Activated naive CD8-positive, alpha-beta T cell treated with anti-CD3 and anti-CD28 coated beads, Interleukin-2, amount 10 ng/mL, durations not matched to agents 7 days and 5 days (primary cell): ENCODE measurements at regions not wholly inside any gene's neighbourhood (a gene's known extent, or its start where the extent isn't known, plus 50 kb on each side); places are given as distances from the start of the nearest gene placed in this dataset.

Experiments used
- ATAC-seq: fragments of 150-1000 bp; cut with Tn5 transposase; one replicate; pipeline ENCODE4 v1.10.0; 2021; ENCODE audit warnings: low read depth, moderate library complexity
- POLR2A ChIA-PET: fragments of 350-600 bp; sonication (Branson Sonifier 250); formaldehyde crosslinking; loops from one replicate; lab custom pipeline; 2021; ENCODE audit warnings: antibody characterized with exemption; lab: Charles Lee
- DNase-seq: peaks from one replicate; pipeline ENCODE4 v3.0.0; 2021
- H3K27ac Mint-ChIP-seq: one replicate; pipeline ENCODE4 v1.8.0; 2022; ENCODE audit warnings: mild to moderate bottlenecking, mixed read lengths
- H3K27me3 Mint-ChIP-seq: one replicate; pipeline ENCODE4 v1.8.0; 2022; ENCODE audit warnings: mild to moderate bottlenecking, moderate library complexity, mixed read lengths
- H3K36me3 Mint-ChIP-seq: one replicate; pipeline ENCODE4 v1.8.0; 2021; ENCODE audit warnings: mild to moderate bottlenecking, mixed read lengths
- H3K4me1 Mint-ChIP-seq: one replicate; pipeline ENCODE4 v1.8.0; 2021; ENCODE audit warnings: mixed read lengths
- H3K4me3 Mint-ChIP-seq: one replicate; pipeline ENCODE4 v1.8.0; 2022; ENCODE audit warnings: mild to moderate bottlenecking, moderate library complexity, mixed read lengths
- H3K9me3 Mint-ChIP-seq: one replicate; pipeline ENCODE4 v1.8.0; 2021; ENCODE audit warnings: mixed read lengths

- H3K4me3 Mint-ChIP-seq = no peak overlapping the region
Observed at GRCh38 chr5:113824307-113824706, 310.8 kb downstream of the YTHDC2 start.

DNA sequence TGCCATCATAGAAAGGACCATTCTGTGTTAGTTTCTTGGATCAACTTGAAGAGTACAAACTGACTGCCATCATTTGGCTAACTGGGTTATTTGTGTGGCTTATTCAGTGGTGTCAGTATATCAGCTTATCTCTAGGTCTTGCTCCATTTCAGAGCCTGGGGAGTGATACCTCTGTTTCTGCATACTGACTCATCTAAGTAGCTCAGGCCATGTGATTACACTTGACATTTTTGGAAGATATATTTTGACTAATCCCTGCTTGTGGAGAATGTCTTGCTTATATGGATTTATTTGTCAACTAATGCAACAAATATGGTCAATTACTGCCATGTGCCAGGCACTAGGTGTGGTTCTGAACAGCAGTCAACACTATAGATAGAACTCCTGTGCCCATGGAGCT lies 311.7 kb downstream of the YTHDC2 start:
- Mint-ChIP-seq H3K27me3 (no peaks in the 10 kb centered on the region), H3K4me1 (no peaks in the 10 kb centered on the region), H3K4me3 (no peak overlapping the region), H3K27ac (no peak overlapping the region), H3K9me3 (peaks cover 3% of the 10 kb centered on the region), H3K36me3 (no peaks in the 10 kb centered on the region)
- ATAC-seq (no peak), DNase-seq (no peak)
- POLR2A ChIA-PET = no interaction called here

More at GRCh38 chr5:113824307-113824706, 310.8 kb downstream of the YTHDC2 start:
- H3K27me3 Mint-ChIP-seq = no peaks in the 10 kb centered on the region
- POLR2A ChIA-PET = no interaction called here
- DNase-seq (no peak), ATAC-seq (no peak)
- peaks cover 3% of the 10 kb centered on the region for H3K9me3 Mint-ChIP-seq
- no peak overlapping the region for H3K27ac Mint-ChIP-seq
- no peaks in the 10 kb centered on the region for H3K36me3 Mint-ChIP-seq
- no peaks in the 10 kb centered on the region for H3K4me1 Mint-ChIP-seq

DNA sequence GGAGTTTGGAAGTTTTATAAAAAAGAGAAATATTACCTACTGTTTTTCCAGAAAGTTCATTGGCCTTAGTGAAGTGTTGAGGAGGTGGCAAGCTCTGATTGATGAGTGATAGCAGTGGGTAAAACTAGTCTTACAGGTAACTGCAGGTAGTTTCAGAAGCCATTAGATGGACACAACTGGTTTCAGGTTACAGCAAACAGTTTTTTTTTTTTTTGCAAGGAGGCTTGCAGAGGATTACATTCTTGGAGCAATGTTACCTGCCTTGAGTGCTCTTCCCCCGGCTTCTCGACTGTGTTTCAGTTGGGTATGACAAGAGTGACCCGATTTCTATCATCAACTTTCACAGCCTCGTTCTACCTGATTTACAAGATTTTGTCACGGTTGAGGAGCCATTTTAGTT lies 333.4 kb downstream of the YTHDC2 start:
- H3K27ac Mint-ChIP-seq = no peak overlapping the region
- H3K27me3 Mint-ChIP-seq = no peaks in the 10 kb centered on the region
- ATAC-seq (no peak), DNase-seq (no peak)
- no peak overlapping the region for H3K4me3 Mint-ChIP-seq
- no peaks in the 10 kb centered on the region for H3K36me3 Mint-ChIP-seq
- peaks cover 4% of the 10 kb centered on the region for H3K9me3 Mint-ChIP-seq
- POLR2A ChIA-PET = no interaction called here
- no peaks in the 10 kb centered on the region for H3K4me1 Mint-ChIP-seq

DNA sequence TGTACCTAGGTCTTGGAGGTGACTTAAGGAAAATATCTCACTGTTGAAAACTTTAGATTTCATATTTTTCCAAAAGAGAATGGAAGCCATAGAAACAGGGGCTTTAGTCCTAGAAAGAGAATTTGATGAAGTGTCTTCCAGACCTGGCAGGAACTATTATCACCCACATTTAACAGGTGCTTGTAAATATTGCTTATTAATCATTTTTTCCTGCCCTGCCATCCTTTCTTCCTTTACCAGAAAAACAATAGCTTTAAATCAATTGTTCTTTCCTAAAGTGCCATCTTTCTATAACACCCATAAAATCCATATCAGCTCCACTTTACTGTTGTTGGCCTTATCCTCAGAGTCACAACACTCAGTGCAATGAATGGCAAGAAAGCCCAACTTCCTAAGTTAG lies 350.9 kb downstream of the YTHDC2 start:
- POLR2A ChIA-PET = interaction anchor here (0.5 kb wide), 1 partner anchor 405 kb away, joined by 3 read pairs; no protein-coding TSS in a partner anchor
- Mint-ChIP-seq H3K36me3 (no peaks in the 10 kb centered on the region), H3K27ac (no peak overlapping the region), H3K4me3 (no peak overlapping the region), H3K9me3 (peaks cover 1% of the 10 kb centered on the region), H3K4me1 (no peaks in the 10 kb centered on the region), H3K27me3 (no peaks in the 10 kb centered on the region)
- DNase-seq = no peak
- no peak for ATAC-seq

DNA sequence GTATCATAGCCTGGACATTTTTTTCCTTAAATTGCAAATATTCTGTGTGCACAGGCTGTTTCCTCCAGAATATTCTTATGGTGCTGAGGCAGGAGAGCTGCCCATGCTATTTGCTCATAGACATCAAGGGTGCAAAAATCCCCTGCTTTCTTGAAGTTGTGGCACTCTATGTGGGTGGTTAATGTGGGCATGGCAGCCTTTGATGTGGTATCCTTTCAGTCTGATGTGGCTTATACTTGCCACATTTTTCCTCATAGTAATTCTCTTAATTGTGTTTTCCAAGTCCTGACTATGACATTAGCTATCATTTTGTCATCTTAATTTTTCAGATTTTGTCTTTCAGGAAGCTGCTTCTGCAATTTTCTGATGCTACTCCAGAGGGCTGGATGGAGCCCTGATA lies 353.3 kb downstream of the YTHDC2 start:
- no peaks in the 10 kb centered on the region for H3K27me3 Mint-ChIP-seq
- H3K27ac Mint-ChIP-seq = no peak overlapping the region
- no peak overlapping the region for H3K4me3 Mint-ChIP-seq
- POLR2A ChIA-PET = no interaction called here
- DNase-seq (no peak), ATAC-seq (no peak)
- no peaks in the 10 kb centered on the region for H3K4me1 Mint-ChIP-seq
- H3K36me3 Mint-ChIP-seq = no peaks in the 10 kb centered on the region
- peaks cover 1% of the 10 kb centered on the region for H3K9me3 Mint-ChIP-seq

- no peak for ATAC-seq
- peaks cover 1% of the 10 kb centered on the region for H3K9me3 Mint-ChIP-seq
- H3K27ac Mint-ChIP-seq = no peak overlapping the region
- no peak for DNase-seq
- H3K4me1 Mint-ChIP-seq = no peaks in the 10 kb centered on the region
- no peaks in the 10 kb centered on the region for H3K36me3 Mint-ChIP-seq
- H3K27me3 Mint-ChIP-seq = no peaks in the 10 kb centered on the region
- no peak overlapping the region for H3K4me3 Mint-ChIP-seq
- POLR2A ChIA-PET = no interaction called here
Observed at GRCh38 chr5:113869611-113870010, 356.1 kb downstream of the YTHDC2 start.

- DNase-seq = no peak
- ATAC-seq = no peak
- H3K4me3 Mint-ChIP-seq = no peak overlapping the region
- H3K9me3 Mint-ChIP-seq = peaks cover 1% of the 10 kb centered on the region
- H3K27me3 Mint-ChIP-seq = no peaks in the 10 kb centered on the region
- no peak overlapping the region for H3K27ac Mint-ChIP-seq
- POLR2A ChIA-PET = no interaction called here
- H3K4me1 Mint-ChIP-seq = no peaks in the 10 kb centered on the region
- H3K36me3 Mint-ChIP-seq = no peaks in the 10 kb centered on the region
Observed at GRCh38 chr5:113871972-113872371, 358.5 kb downstream of the YTHDC2 start.

DNA sequence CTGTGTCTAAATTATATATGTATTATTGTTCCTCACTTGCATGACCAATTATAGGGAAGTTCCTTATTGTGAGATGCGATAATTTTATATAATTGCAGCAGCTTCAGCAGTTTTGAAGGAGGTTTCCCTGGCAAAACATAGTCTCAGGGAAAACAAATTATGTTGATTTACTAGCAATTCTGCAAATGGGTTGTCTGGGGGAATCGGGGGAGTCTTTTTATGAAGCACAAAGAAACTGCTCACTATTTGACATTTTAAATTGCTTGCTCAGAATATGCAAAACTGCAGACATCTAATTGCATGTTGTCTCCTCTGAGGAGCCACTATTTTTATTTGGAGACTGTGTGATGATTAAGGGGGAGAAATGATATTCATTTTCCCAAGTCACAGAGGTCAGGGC lies 361.6 kb downstream of the YTHDC2 start:
- Mint-ChIP-seq H3K4me1 (no peaks in the 10 kb centered on the region), H3K27ac (no peak overlapping the region), H3K4me3 (no peak overlapping the region), H3K36me3 (no peaks in the 10 kb centered on the region), H3K27me3 (no peaks in the 10 kb centered on the region), H3K9me3 (peaks cover 1% of the 10 kb centered on the region)
- POLR2A ChIA-PET = no interaction called here
- no peak for DNase-seq
- no peak for ATAC-seq

DNA sequence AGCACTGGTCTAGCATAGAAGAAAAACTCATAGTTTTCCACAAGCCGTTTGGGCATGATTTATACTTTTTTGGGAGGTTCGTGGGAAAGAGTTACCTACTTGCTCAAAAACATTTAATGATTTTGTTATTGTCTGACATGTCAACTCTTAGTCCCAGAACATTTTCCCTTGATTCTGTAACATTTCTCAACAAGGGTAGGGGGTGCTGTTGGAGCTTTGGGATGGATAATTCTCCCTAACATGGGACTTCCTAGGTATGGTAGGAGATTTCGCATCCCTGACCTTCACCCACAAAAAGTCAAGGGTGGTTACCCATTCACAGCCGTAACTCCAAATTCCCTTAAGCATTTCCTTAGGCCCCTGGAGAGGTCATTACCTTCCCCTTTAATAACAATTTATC lies 378.0 kb downstream of the YTHDC2 start:
- no peak overlapping the region for H3K4me3 Mint-ChIP-seq
- no peaks in the 10 kb centered on the region for H3K27me3 Mint-ChIP-seq
- ATAC-seq = no peak
- H3K9me3 Mint-ChIP-seq = no peaks in the 10 kb centered on the region
- H3K36me3 Mint-ChIP-seq = no peaks in the 10 kb centered on the region
- POLR2A ChIA-PET = no interaction called here
- DNase-seq = no peak
- H3K4me1 Mint-ChIP-seq = no peaks in the 10 kb centered on the region
- H3K27ac Mint-ChIP-seq = no peak overlapping the region

- no peaks in the 10 kb centered on the region for H3K27me3 Mint-ChIP-seq
- DNase-seq (no peak), ATAC-seq (no peak)
- H3K36me3 Mint-ChIP-seq = no peaks in the 10 kb centered on the region
- no peaks in the 10 kb centered on the region for H3K4me1 Mint-ChIP-seq
- H3K4me3 Mint-ChIP-seq = no peak overlapping the region
- POLR2A ChIA-PET = no interaction called here
- H3K27ac Mint-ChIP-seq = no peak overlapping the region
- H3K9me3 Mint-ChIP-seq = no peaks in the 10 kb centered on the region
Observed at GRCh38 chr5:113896789-113897188, 383.3 kb downstream of the YTHDC2 start.

- POLR2A ChIA-PET = no interaction called here
- Mint-ChIP-seq H3K36me3 (no peaks in the 10 kb centered on the region), H3K27me3 (no peaks in the 10 kb centered on the region), H3K4me1 (no peaks in the 10 kb centered on the region), H3K9me3 (no peaks in the 10 kb centered on the region), H3K4me3 (no peak overlapping the region), H3K27ac (no peak overlapping the region)
- ATAC-seq (no peak), DNase-seq (no peak)
Observed at GRCh38 chr5:113897748-113898147, 384.3 kb downstream of the YTHDC2 start.

DNA sequence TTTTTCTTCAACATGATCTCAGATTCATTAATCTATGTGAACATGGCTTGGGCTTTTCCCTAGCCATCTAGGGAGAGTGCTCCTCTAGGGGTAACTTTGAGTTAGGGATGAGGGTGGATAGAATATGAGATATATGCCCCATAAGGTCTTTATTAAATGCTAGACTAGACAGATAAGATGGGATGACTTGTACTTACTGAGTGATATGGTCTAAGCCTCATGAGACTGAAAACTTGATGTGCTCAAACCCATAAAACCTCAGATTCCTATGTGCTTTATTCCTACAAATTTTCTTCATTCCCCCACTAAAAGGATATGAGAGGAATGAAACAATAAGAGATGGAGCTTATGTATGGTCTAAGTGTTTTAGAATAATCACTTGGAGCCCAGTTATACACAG lies 386.6 kb downstream of the YTHDC2 start:
- POLR2A ChIA-PET = no interaction called here
- H3K27ac Mint-ChIP-seq = no peak overlapping the region
- H3K9me3 Mint-ChIP-seq = no peaks in the 10 kb centered on the region
- no peaks in the 10 kb centered on the region for H3K4me1 Mint-ChIP-seq
- no peaks in the 10 kb centered on the region for H3K36me3 Mint-ChIP-seq
- DNase-seq (no peak), ATAC-seq (no peak)
- no peaks in the 10 kb centered on the region for H3K27me3 Mint-ChIP-seq
- no peak overlapping the region for H3K4me3 Mint-ChIP-seq

DNA sequence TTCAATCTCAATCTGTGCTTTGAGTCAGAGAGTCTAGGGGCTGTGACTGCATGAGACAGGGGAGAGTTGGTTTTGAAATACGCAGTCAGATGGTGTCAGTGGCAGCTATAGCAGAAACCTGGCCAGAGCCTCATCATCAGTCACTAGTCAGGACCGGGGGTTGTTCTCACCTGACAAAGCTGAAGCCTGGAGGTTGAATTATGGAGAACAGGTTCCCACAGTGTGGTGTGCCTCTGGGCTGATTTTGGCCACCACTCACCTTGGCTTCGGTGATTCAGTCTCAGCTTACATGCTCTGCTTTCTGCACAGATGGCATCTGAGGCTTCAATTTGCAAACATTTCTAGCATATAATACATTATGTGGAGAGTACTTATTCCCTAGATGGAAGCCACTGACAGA lies 387.3 kb downstream of the YTHDC2 start:
- Mint-ChIP-seq H3K9me3 (no peaks in the 10 kb centered on the region), H3K27me3 (no peaks in the 10 kb centered on the region), H3K4me1 (no peaks in the 10 kb centered on the region), H3K4me3 (no peak overlapping the region), H3K27ac (no peak overlapping the region), H3K36me3 (no peaks in the 10 kb centered on the region)
- DNase-seq = no peak
- no peak for ATAC-seq
- POLR2A ChIA-PET = no interaction called here

DNA sequence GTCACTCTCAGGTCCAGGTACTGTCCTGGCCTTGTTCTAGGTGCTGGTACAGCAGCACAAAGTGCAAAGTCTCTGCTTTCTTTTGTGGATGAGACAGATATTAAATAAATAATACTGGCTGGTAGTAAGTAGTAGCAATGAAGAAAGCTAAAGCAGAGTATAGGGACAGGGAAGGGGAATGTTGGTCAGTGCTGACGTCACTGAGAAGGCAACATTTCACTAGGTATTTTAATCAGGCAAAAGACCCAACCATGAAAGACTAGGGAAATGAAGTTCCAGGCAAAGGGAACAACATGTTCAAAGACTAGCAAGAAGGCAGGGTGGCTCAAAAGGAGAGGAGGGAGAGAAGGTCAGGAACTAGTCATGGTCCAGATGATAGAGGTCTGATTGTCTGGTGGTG lies 388.2 kb downstream of the YTHDC2 start:
- Mint-ChIP-seq H3K4me3 (no peak overlapping the region), H3K4me1 (no peaks in the 10 kb centered on the region), H3K27ac (no peak overlapping the region), H3K9me3 (no peaks in the 10 kb centered on the region), H3K36me3 (no peaks in the 10 kb centered on the region), H3K27me3 (no peaks in the 10 kb centered on the region)
- DNase-seq = no peak
- POLR2A ChIA-PET = no interaction called here
- no peak for ATAC-seq
